ENCODE measurements at regions not wholly inside any gene's neighbourhood (a gene's known extent, or its start where the extent isn't known, plus 50 kb on each side); places are given as distances from the start of the nearest gene placed in this dataset.

DNA sequence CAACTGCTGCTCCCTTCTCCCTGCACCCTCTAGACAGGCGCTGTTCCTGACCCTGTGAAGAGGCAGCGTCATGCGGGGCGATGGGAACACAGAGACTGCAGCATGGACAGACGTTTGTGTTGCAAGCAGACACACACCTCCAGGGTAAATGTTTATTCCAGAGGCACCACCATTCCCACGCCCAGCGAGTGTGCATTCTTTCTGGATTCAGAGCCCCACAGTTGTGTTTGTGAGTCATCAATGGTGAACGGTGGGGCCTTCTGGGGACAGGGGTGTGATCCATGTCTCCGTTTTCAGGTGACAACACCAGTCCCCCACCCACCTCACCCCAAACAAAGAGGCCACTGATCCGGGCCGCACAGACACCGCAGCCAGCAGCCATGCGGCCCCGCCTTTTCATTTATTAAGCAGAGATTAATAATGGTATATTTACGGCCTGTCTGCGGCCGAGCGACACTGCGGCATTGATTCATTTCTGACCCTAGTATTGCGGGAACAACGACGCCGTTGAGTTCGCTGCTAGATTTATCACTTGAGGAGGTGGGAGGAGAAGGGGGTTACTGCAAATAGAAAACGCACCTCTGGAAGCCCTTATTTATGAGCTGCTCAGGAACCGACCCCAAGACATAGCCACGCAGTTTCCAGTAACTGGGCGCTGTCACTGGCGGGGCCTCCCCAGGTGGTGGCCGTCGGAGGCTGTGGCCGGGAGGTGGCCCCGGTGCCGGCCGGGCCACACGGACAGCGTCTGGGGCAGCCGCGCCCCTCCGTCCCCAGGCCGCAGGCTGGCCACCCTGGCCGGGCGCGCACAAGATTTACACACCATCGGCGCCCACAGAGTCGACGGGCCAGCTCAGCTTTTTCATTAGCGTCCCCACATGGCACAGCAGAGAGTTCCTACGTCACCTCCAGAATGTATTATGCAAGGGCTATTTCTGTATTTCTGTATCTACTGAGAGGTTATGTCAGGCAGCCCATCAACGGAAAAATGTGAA, 367.6 kb downstream of the THBS2 start (continued):
- no peak for TF ChIP-seq BHLHE40 (IDR thresholded peaks at IDR 0.05; ENCODE audit: low read depth, low read length)
- TF ChIP-seq NFE2L2 (IDR thresholded peaks at IDR 0.05; ENCODE audit: low read depth, low read length): no peak

DNA sequence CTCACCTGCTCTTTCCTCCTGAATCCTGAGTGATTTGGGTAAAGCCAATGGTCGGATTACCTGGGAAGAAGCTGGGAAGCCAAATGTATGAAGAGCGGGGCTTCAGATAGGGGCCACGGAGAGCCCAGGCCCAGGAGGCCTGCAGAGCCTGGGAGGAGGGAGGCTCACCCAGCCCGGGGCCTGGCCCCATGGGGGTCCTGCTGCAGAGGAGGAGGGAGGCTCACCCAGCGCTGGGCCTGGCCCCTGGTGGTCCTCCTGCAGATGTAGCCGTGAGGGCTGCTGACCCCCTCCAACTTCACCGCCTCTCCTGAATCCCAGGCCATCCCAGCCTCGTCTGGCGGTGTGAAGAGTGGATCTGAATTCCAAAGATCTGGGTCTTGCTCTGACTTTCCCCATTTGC, 368.4 kb downstream of the THBS2 start:
- H4K5ac ChIP-seq (ENCODE audit: low read depth, low read length): no peak overlapping the region
- no peak overlapping the region for H4K8ac ChIP-seq (ENCODE audit: low read depth in 2 of 2, low read length in 2 of 2)
- no peaks in the 10 kb centered on the region; the same call in 1 of the 2 replicates for H3K27me3 ChIP-seq (ENCODE audit: control insufficient read depth, insufficient read depth, low read length)
- no peak overlapping the region for H3K18ac ChIP-seq (ENCODE audit: low read depth, low read length)
- no peak overlapping the region for H2BK15ac ChIP-seq (ENCODE audit: low read depth, low read length)
- no peak overlapping the region for H3K4ac ChIP-seq (ENCODE audit: low read depth, low read length)
- BruUV-seq (replicated peaks): no TSS peak
- no peaks in the 10 kb centered on the region for H3K4me1 ChIP-seq (ENCODE audit: control insufficient read depth, insufficient read depth, low read length)
- TF ChIP-seq MAZ (IDR thresholded peaks at IDR 0.05; ENCODE audit: borderline replicate concordance, low read depth, low read length) (no peak), CHD1 (IDR thresholded peaks at IDR 0.05; ENCODE audit: low read depth, low read length) (no peak), CEBPB (IDR thresholded peaks at IDR 0.05; ENCODE audit: low read depth, low read length) (no peak), RAD21 (IDR thresholded peaks at IDR 0.05; ENCODE audit: low read length) (no peak), NFE2L2 (IDR thresholded peaks at IDR 0.05; ENCODE audit: low read depth, low read length) (no peak), BHLHE40 (IDR thresholded peaks at IDR 0.05; ENCODE audit: low read depth, low read length) (no peak), POLR2A (IDR thresholded peaks at IDR 0.05; ENCODE audit: low read depth, low read length) (no peak)
- TF ChIP-seq, protein P1, sequence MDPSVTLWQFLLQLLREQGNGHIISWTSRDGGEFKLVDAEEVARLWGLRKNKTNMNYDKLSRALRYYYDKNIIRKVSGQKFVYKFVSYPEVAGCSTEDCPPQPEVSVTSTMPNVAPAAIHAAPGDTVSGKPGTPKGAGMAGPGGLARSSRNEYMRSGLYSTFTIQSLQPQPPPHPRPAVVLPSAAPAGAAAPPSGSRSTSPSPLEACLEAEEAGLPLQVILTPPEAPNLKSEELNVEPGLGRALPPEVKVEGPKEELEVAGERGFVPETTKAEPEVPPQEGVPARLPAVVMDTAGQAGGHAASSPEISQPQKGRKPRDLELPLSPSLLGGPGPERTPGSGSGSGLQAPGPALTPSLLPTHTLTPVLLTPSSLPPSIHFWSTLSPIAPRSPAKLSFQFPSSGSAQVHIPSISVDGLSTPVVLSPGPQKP (IDR thresholded peaks at IDR 0.05; ENCODE audit: borderline replicate concordance, low read depth, low read length): no peak
- no peak overlapping the region for H3K4me2 ChIP-seq (ENCODE audit: low read depth, low read length)
- H3K4me3 ChIP-seq (ENCODE audit: insufficient read depth, low read depth, low read length): no peak overlapping the region
- H4K20me1 ChIP-seq (ENCODE audit: insufficient read depth, low read length): no peaks in the 10 kb centered on the region
- no peaks in the 10 kb centered on the region for H3K79me1 ChIP-seq (ENCODE audit: low read depth in 1 of 2, low read length in 2 of 2)
- H3K27ac ChIP-seq (ENCODE audit: insufficient read depth, low read length): no peak overlapping the region
- H2AK5ac ChIP-seq (ENCODE audit: low read depth, low read length): no peak overlapping the region
- DNase-seq (no peak), ATAC-seq (ENCODE audit: low read depth) (no peak)
- WGBS, 2 experiments (ENCODE audit: extremely low coverage in 2 of 2, insufficient read length in 1 of 2): 90% methylated on average over 2 of the region's 9 CpGs; no CpG with 5 or more reads in 1 of the 2 experiments
- no peaks in the 10 kb centered on the region for H3K36me3 ChIP-seq (ENCODE audit: control insufficient read depth, insufficient read depth, low read length)
- dilution Hi-C loops (cut with HindIII; ENCODE audit: low sequenced_read_pairs, unreplicated experiment): no loop called here
- no peak overlapping the region for H2AFZ ChIP-seq (replicated peaks; ENCODE audit: low read length, poor library complexity)
- ChIA-PET CTCF (no interaction called here), POLR2A (ENCODE audit: unreplicated experiment) (no interaction called here)
- no peak overlapping the region for H2AK9ac ChIP-seq (replicated peaks; ENCODE audit: low read depth, low read length, poor library complexity)
- intact Hi-C loops (cut with micrococcal nuclease): loop anchor here (10.0 kb wide), 1 partner anchor 820 kb away; no protein-coding TSS in a partner anchor
- no peak overlapping the region for H2BK5ac ChIP-seq (ENCODE audit: low read depth, low read length, poor library complexity, severe bottlenecking)
- H2BK120ac ChIP-seq (ENCODE audit: low read depth, low read length): no peak overlapping the region
- no peak overlapping the region for H2BK20ac ChIP-seq (ENCODE audit: low read depth, low read length)
- in situ Hi-C loops (cut with MboI; ENCODE audit: low sequenced_read_pairs): loop anchor here (25.0 kb wide), 1 partner anchor 973 kb away; no protein-coding TSS in a partner anchor
- no peak overlapping the region for H3K14ac ChIP-seq (replicated peaks; ENCODE audit: low read depth, low read length)
- no peak overlapping the region for H3K56ac ChIP-seq (ENCODE audit: extremely low read depth, insufficient read depth, low read length)
- no peaks in the 10 kb centered on the region for H3K9me1 ChIP-seq (ENCODE audit: insufficient read depth, low read length)
- H3K9me3 ChIP-seq (ENCODE audit: control insufficient read depth, insufficient read depth, low read length): no peaks in the 10 kb centered on the region
- no peak overlapping the region for H3K23ac ChIP-seq (ENCODE audit: low read depth, low read length)
- H4K91ac ChIP-seq (ENCODE audit: insufficient read depth, low read depth, low read length): no peak overlapping the region
- H3K9ac ChIP-seq (ENCODE audit: low read depth, low read length): no peak overlapping the region
